ENCODE measurements at regions not wholly inside any gene's neighbourhood (a gene's known extent, or its start where the extent isn't known, plus 50 kb on each side); places are given as distances from the start of the nearest gene placed in this dataset.

DNA sequence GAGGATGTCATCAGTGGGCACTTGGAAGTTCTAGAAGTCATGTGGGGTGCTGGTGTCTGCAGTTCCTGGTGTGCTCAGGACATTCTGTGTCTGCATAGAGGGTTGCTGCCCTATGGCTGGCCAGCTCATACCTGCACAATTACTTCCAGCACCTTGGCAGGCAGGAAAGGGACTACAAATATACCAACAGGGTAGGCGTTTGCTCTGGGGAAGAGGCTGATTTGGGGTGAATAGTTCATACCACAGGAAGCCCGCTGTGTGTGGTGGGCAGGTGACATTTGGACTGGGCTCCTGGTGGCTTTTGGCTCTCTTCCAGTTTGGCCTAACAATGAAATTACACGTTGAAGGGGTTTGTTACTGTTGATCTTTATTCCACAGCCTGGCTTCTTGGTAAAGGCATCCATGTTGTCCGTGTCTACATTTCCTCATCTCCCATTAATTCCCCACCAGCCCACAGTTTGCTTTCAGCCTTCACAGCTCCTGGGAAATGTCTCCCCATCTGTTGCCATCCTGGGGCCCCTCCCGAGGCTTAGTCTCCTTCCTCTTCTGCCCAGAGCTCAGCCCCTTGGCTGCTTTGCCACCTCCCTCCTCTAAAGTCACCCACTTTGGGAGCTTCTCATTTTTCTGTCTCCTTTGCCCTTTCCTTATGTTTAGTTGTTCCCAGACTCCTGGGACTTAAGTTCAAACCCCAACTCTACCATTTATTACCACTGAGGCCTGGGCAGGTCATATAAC is 88.1 kb downstream of the RSPH3 start:
- Histone ChIP-seq H3K4me3 (ENCODE audit: low read depth in 1 of 2, low read length in 1 of 2) (no peak overlapping the region), H3K9me3 (no peaks in the 10 kb centered on the region), H3K36me3 (no peaks in the 10 kb centered on the region), H3K27me3 (peaks cover 24% of the 10 kb centered on the region), H3K27ac (no peak overlapping the region), H3K4me1 (ENCODE audit: control insufficient read depth in 1 of 2, insufficient read depth in 1 of 2, low read depth in 1 of 2, low read length in 1 of 2) (no peaks in the 10 kb centered on the region)
- TF ChIP-seq, protein P1, sequence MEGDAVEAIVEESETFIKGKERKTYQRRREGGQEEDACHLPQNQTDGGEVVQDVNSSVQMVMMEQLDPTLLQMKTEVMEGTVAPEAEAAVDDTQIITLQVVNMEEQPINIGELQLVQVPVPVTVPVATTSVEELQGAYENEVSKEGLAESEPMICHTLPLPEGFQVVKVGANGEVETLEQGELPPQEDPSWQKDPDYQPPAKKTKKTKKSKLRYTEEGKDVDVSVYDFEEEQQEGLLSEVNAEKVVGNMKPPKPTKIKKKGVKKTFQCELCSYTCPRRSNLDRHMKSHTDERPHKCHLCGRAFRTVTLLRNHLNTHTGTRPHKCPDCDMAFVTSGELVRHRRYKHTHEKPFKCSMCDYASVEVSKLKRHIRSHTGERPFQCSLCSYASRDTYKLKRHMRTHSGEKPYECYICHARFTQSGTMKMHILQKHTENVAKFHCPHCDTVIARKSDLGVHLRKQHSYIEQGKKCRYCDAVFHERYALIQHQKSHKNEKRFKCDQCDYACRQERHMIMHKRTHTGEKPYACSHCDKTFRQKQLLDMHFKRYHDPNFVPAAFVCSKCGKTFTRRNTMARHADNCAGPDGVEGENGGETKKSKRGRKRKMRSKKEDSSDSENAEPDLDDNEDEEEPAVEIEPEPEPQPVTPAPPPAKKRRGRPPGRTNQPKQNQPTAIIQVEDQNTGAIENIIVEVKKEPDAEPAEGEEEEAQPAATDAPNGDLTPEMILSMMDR (IDR thresholded peaks at IDR 0.05): no peak

DNA sequence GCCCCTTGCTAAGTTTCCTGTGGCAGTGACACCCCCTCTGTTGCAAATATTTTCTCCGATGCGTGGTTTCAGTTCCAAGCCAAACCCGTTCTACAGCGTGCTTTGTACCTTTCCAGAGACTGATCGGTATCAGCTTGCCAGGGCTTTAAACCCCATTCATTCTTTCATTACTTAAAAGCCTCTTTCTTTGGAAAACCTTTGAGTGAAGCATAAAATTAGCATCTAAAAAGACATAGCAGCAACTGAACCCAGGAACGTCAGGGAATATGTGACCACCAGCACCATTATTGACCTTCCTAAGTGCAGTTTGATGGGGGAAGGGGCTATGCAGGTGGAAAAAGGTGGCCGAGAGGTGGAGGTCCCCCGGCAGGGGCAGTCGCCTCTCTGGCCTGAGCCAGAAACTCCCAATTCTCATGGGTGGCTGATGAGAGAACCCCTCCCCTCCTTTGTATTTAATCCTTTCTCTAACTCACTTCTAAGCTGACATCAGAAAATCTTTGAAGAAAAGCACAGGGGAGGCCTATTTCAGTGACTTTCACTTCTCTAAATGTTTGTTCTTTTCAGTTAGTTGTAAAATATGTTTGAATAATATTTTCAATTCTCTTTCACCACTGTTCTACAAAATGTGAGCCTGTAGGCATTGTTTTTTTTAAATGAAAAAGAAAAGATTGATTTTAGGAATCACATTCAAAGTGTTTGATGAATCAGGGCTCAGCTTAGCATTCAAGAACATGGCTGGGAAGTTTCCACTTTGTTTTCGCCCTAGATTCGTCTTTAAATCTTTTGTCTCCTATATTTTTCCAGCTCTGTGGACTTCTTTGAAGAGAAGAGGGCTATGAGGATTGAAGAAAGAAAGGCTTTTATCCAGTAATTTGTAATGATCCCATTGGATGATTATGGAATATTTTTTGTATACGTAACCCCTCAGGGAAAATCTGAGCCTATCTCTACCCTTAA is 89.2 kb downstream of the RSPH3 start:
- Histone ChIP-seq H3K9me3 (peaks cover 6% of the 10 kb centered on the region), H3K27me3 (peaks cover 24% of the 10 kb centered on the region), H3K4me1 (ENCODE audit: control insufficient read depth in 1 of 2, insufficient read depth in 1 of 2, low read depth in 1 of 2, low read length in 1 of 2) (no peaks in the 10 kb centered on the region), H3K27ac (no peak overlapping the region), H3K4me3 (ENCODE audit: low read depth in 1 of 2, low read length in 1 of 2) (no peak overlapping the region), H3K36me3 (no peaks in the 10 kb centered on the region)
- TF ChIP-seq, protein P1 (IDR thresholded peaks at IDR 0.05): no peak

- H3K27me3 ChIP-seq: peaks cover 24% of the 10 kb centered on the region
- no peak overlapping the region for H3K4me3 ChIP-seq (ENCODE audit: low read depth in 1 of 2, low read length in 1 of 2)
- no peak overlapping the region for H3K27ac ChIP-seq
- no peaks in the 10 kb centered on the region for H3K4me1 ChIP-seq (ENCODE audit: control insufficient read depth in 1 of 2, insufficient read depth in 1 of 2, low read depth in 1 of 2, low read length in 1 of 2)
- H3K9me3 ChIP-seq: peaks cover 6% of the 10 kb centered on the region
- no peaks in the 10 kb centered on the region for H3K36me3 ChIP-seq
- TF ChIP-seq, protein P1 (IDR thresholded peaks at IDR 0.05): no peak
Observed at GRCh38 chr6:158909938-158910337, 90.1 kb downstream of the RSPH3 start.

DNA sequence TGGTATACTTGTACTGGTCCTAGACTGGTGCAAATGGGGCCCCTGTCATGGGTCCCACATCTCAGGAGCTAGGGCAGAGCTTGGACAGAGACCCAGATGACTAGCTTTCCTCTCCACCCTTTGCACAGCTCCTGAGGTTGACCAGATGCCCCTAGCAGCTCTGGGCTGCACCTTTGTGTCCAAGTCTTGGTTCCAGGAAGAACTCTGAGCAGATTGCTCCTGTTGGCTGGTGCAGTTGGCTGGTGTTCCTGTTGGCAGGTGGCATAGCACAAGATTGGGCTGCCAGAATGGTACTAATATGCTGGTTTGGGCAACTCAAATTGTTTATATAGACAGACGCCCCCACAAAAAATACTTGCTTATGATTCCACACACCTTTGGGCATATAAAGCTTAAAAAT is 89.4 kb upstream of the EZR start:
- Histone ChIP-seq H3K4me3 (ENCODE audit: low read depth in 1 of 2, low read length in 1 of 2) (no peak overlapping the region), H3K4me1 (ENCODE audit: control insufficient read depth in 1 of 2, insufficient read depth in 1 of 2, low read depth in 1 of 2, low read length in 1 of 2) (no peaks in the 10 kb centered on the region), H3K27ac (no peak overlapping the region), H3K27me3 (peaks cover 24% of the 10 kb centered on the region), H3K9me3 (peaks cover 6% of the 10 kb centered on the region), H3K36me3 (no peaks in the 10 kb centered on the region)
- TF ChIP-seq, protein P1 (IDR thresholded peaks at IDR 0.05): no peak

- TF ChIP-seq, protein P1 (IDR thresholded peaks at IDR 0.05): no peak
- H3K36me3 ChIP-seq: no peaks in the 10 kb centered on the region
- no peaks in the 10 kb centered on the region for H3K4me1 ChIP-seq (ENCODE audit: control insufficient read depth in 1 of 2, insufficient read depth in 1 of 2, low read depth in 1 of 2, low read length in 1 of 2)
- peaks cover 6% of the 10 kb centered on the region for H3K9me3 ChIP-seq
- H3K27ac ChIP-seq: no peak overlapping the region
- H3K4me3 ChIP-seq (ENCODE audit: low read depth in 1 of 2, low read length in 1 of 2): no peak overlapping the region
- peaks cover 24% of the 10 kb centered on the region for H3K27me3 ChIP-seq
Observed at GRCh38 chr6:158907931-158908330, 88.8 kb upstream of the EZR start.

Data from neutrophil (primary cell).